Lung microvascular endothelial cell (primary cell): ENCODE measurements at regions not wholly inside any gene's neighbourhood (a gene's known extent, or its start where the extent isn't known, plus 50 kb on each side); places are given as distances from the start of the nearest gene placed in this dataset.
"Not testable (repeated sequence)": the region's sequence is repeated elsewhere in the genome, so short reads cannot be mapped to it uniquely, and the experiment has no call there.

Experiments used
- DNase-seq, 2 donors: peaks; one replicate each; pipeline versions ENCODE4 v3.0.0 to v3.0.0-alpha.2; 2010; ENCODE audit warnings: low read depth in 2 of 2

- DNase-seq: not testable (repeated sequence)
Observed at GRCh38 chr18:78829026-78829425, 150.6 kb upstream of the SALL3 start.

- no peak for DNase-seq
Observed at GRCh38 chr18:78830161-78830560, 149.5 kb upstream of the SALL3 start.

- no peak for DNase-seq
Observed at GRCh38 chr18:78830826-78831225, 148.8 kb upstream of the SALL3 start.

- no peak for DNase-seq
Observed at GRCh38 chr18:78831603-78832002, 148.0 kb upstream of the SALL3 start.

- DNase-seq: no peak
Observed at GRCh38 chr18:78833833-78834232, 145.8 kb upstream of the SALL3 start.

- DNase-seq: no peak
Observed at GRCh38 chr18:78836838-78837237, 142.8 kb upstream of the SALL3 start.

GRCh38 chr18:78837754-78838153 lies 141.9 kb upstream of the SALL3 start:
- DNase-seq: no peak

- no peak for DNase-seq
Observed at GRCh38 chr18:78838183-78838582, 141.4 kb upstream of the SALL3 start.

- DNase-seq: no peak
Observed at GRCh38 chr18:78849046-78849445, 130.6 kb upstream of the SALL3 start.

- DNase-seq: no peak
Observed at GRCh38 chr18:78849458-78849857, 130.2 kb upstream of the SALL3 start.

GRCh38 chr18:78853341-78853740 lies 126.3 kb upstream of the SALL3 start:
- no peak for DNase-seq

- DNase-seq: no peak
Observed at GRCh38 chr18:78855188-78855587, 124.4 kb upstream of the SALL3 start.

GRCh38 chr18:78856569-78857313 lies 122.9 kb upstream of the SALL3 start:
- no peak for DNase-seq

GRCh38 chr18:78857314-78858150 lies 122.1 kb upstream of the SALL3 start:
- no peak for DNase-seq

GRCh38 chr18:78859686-78860085 lies 119.9 kb upstream of the SALL3 start:
- no peak for DNase-seq

- DNase-seq: no peak
Observed at GRCh38 chr18:78860117-78860516, 119.5 kb upstream of the SALL3 start.

GRCh38 chr18:78861116-78861515 lies 118.5 kb upstream of the SALL3 start:
- DNase-seq: no peak

- no peak for DNase-seq
Observed at GRCh38 chr18:78861706-78862105, 117.9 kb upstream of the SALL3 start.

GRCh38 chr18:78862395-78862794 lies 117.2 kb upstream of the SALL3 start:
- DNase-seq: no peak

- no peak for DNase-seq
Observed at GRCh38 chr18:78865056-78865598, 114.5 kb upstream of the SALL3 start.

- no peak for DNase-seq
Observed at GRCh38 chr18:78865771-78866310, 113.8 kb upstream of the SALL3 start.

GRCh38 chr18:78867131-78867530 lies 112.5 kb upstream of the SALL3 start:
- no peak for DNase-seq
